Neural progenitor cell (in vitro differentiated cells): ENCODE measurements at regions not wholly inside any gene's neighbourhood (a gene's known extent, or its start where the extent isn't known, plus 50 kb on each side); places are given as distances from the start of the nearest gene placed in this dataset.

Source experiments
- DNase-seq: peaks from one replicate; pipeline ENCODE4 v3.0.0-alpha.2; 2016; ENCODE audit warnings: low spot score
- H2AFZ ChIP-seq: fragments of 200-600 bp; sonication (generic); replicated peaks from 2 replicates; pipeline ENCODE4 v1.6.1; 2016; ENCODE audit warnings: antibody characterized with exemption
- H3F3A ChIP-seq: fragments of 200-600 bp; sonication (generic); 2 replicates; pipeline ENCODE4 v1.6.1; 2016; ENCODE audit warnings: antibody characterized with exemption, low read depth
- H3K27ac ChIP-seq: fragments of 200-600 bp; sonication (generic); 2 replicates; pipeline ENCODE4 v1.5.1; 2016; ENCODE audit warnings: mild to moderate bottlenecking
- H3K27me3 ChIP-seq: fragments of 200-600 bp; sonication (generic); 2 replicates; pipeline ENCODE4 v1.6.1; 2016; ENCODE audit warnings: mild to moderate bottlenecking, moderate library complexity
- H3K36me3 ChIP-seq: fragments of 200-600 bp; sonication (generic); 2 replicates; pipeline ENCODE4 v1.5.1; 2016
- H3K4me1 ChIP-seq: fragments of 200-600 bp; sonication (generic); 2 replicates; pipeline ENCODE4 v1.6.1; 2016; ENCODE audit warnings: mixed run types
- H3K4me2 ChIP-seq: fragments of 200-600 bp; sonication (generic); 2 replicates; pipeline ENCODE4 v1.6.1; 2016
- H3K4me3 ChIP-seq: fragments of 200-600 bp; sonication (generic); 2 replicates; pipeline ENCODE4 v1.5.1; 2016
- H3K79me2 ChIP-seq: fragments of 200-600 bp; sonication (generic); 2 replicates; pipeline ENCODE4 v1.6.1; 2016; ENCODE audit warnings: low read depth
- H3K9ac ChIP-seq: fragments of 200-600 bp; sonication (generic); 2 replicates; pipeline ENCODE4 v1.6.1; 2016
- H3K9me3 ChIP-seq: fragments of 200-600 bp; sonication (generic); 2 replicates; pipeline ENCODE4 v1.5.1; 2016; ENCODE audit warnings: low read depth
- H4K20me1 ChIP-seq: fragments of 200-600 bp; sonication (generic); 2 replicates; pipeline ENCODE4 v1.6.1; 2016; ENCODE audit warnings: low read depth
- H3K27ac Mint-ChIP-seq: 3 replicates; pipeline ENCODE4 v1.8.0; 2021; ENCODE audit warnings: mixed read lengths
- H3K27me3 Mint-ChIP-seq: 2 replicates; pipeline ENCODE4 v1.8.0; 2022; ENCODE audit warnings: low read depth, mild to moderate bottlenecking, inconsistent platforms, moderate library complexity, mixed read lengths; ENCODE audit not compliant: insufficient read depth
- H3K36me3 Mint-ChIP-seq: 3 replicates; pipeline ENCODE4 v1.8.0; 2021; ENCODE audit warnings: mixed read lengths
- H3K4me1 Mint-ChIP-seq: 3 replicates; pipeline ENCODE4 v1.8.0; 2021; ENCODE audit warnings: mixed read lengths
- H3K4me3 Mint-ChIP-seq: 3 replicates; pipeline ENCODE4 v1.8.0; 2021; ENCODE audit warnings: mild to moderate bottlenecking, moderate library complexity, mixed read lengths
- H3K9me3 Mint-ChIP-seq: 3 replicates; pipeline ENCODE4 v1.8.0; 2020; ENCODE audit warnings: mixed read lengths
- CTCF ChIP-seq: fragments of 200-600 bp; sonication (generic); IDR thresholded peaks from 2 replicates; pipeline ENCODE4 v1.5.1; 2017; ENCODE audit warnings: antibody characterized with exemption, mild to moderate bottlenecking
- EZH2 ChIP-seq: fragments of 200-600 bp; sonication (generic); IDR thresholded peaks from 2 replicates; pipeline ENCODE4 v1.6.1; 2017; ENCODE audit warnings: antibody characterized with exemption, mild to moderate bottlenecking, moderate library complexity
- EZH2phosphoT487 ChIP-seq: fragments of 200-600 bp; sonication (generic); IDR thresholded peaks from 2 replicates; pipeline ENCODE4 v1.6.1; 2017; ENCODE audit warnings: antibody characterized with exemption

GRCh38 chr2:235358981-235359471, 134.8 kb upstream of the AGAP1 start:
- Histone ChIP-seq H3K9me3 (no peaks in the 10 kb centered on the region), H3K36me3 (no peaks in the 10 kb centered on the region), H3K4me1 (no peaks in the 10 kb centered on the region), H3K4me2 (no peak overlapping the region), H3K27me3 (no peaks in the 10 kb centered on the region), H3F3A (no peaks in the 10 kb centered on the region), H3K4me3 (no peak overlapping the region), H3K27ac (no peak overlapping the region), H3K79me2 (no peaks in the 10 kb centered on the region), H3K9ac (no peak overlapping the region), H2AFZ (no peak overlapping the region), H4K20me1 (no peaks in the 10 kb centered on the region)
- Mint-ChIP-seq H3K36me3 (no peaks in the 10 kb centered on the region), H3K9me3 (no peaks in the 10 kb centered on the region), H3K4me1 (peaks cover 4% of the 10 kb centered on the region), H3K27ac (peak overlapping the region; percentile 1), H3K4me3 (no peak overlapping the region), H3K27me3 (peaks cover 4% of the 10 kb centered on the region)
- no peak for DNase-seq
- TF ChIP-seq EZH2 (no peak), EZH2phosphoT487 (no peak), CTCF (no peak)

GRCh38 chr2:235360446-235360845, 133.4 kb upstream of the AGAP1 start:
- Mint-ChIP-seq H3K27ac (no peak overlapping the region), H3K36me3 (no peaks in the 10 kb centered on the region), H3K27me3 (peaks cover 4% of the 10 kb centered on the region), H3K4me3 (no peak overlapping the region), H3K9me3 (no peaks in the 10 kb centered on the region), H3K4me1 (peaks cover 6% of the 10 kb centered on the region)
- Histone ChIP-seq H3K27me3 (no peaks in the 10 kb centered on the region), H3F3A (no peaks in the 10 kb centered on the region), H3K4me2 (no peak overlapping the region), H3K27ac (no peak overlapping the region), H3K79me2 (no peaks in the 10 kb centered on the region), H4K20me1 (no peaks in the 10 kb centered on the region), H2AFZ (no peak overlapping the region), H3K4me3 (no peak overlapping the region), H3K4me1 (no peaks in the 10 kb centered on the region), H3K36me3 (no peaks in the 10 kb centered on the region), H3K9me3 (no peaks in the 10 kb centered on the region), H3K9ac (no peak overlapping the region)
- TF ChIP-seq EZH2phosphoT487 (no peak), EZH2 (no peak), CTCF (no peak)
- no peak for DNase-seq

- H3K9ac ChIP-seq: no peak overlapping the region
- H4K20me1 ChIP-seq: no peaks in the 10 kb centered on the region
- no peak overlapping the region for H2AFZ ChIP-seq
- Mint-ChIP-seq H3K27me3 (peaks cover 13% of the 10 kb centered on the region), H3K9me3 (no peaks in the 10 kb centered on the region), H3K27ac (no peak overlapping the region), H3K4me1 (peaks cover 13% of the 10 kb centered on the region), H3K4me3 (no peak overlapping the region), H3K36me3 (no peaks in the 10 kb centered on the region)
- no peak for DNase-seq
- H3K4me1 ChIP-seq: no peaks in the 10 kb centered on the region
- no peaks in the 10 kb centered on the region for H3K9me3 ChIP-seq
- no peaks in the 10 kb centered on the region for H3K79me2 ChIP-seq
- H3K4me3 ChIP-seq: no peak overlapping the region
- H3K27me3 ChIP-seq: no peaks in the 10 kb centered on the region
- H3F3A ChIP-seq: no peaks in the 10 kb centered on the region
- H3K4me2 ChIP-seq: no peak overlapping the region
- TF ChIP-seq EZH2phosphoT487 (no peak), EZH2 (no peak), CTCF (no peak)
- no peak overlapping the region for H3K27ac ChIP-seq
- H3K36me3 ChIP-seq: no peaks in the 10 kb centered on the region
Measured at GRCh38 chr2:235365743-235366142, 128.1 kb upstream of the AGAP1 start.

GRCh38 chr2:235366390-235366789, 127.5 kb upstream of the AGAP1 start:
- Mint-ChIP-seq H3K9me3 (no peaks in the 10 kb centered on the region), H3K4me1 (peaks cover 8% of the 10 kb centered on the region), H3K36me3 (no peaks in the 10 kb centered on the region), H3K27ac (peak overlapping the region; percentile 43), H3K4me3 (no peak overlapping the region), H3K27me3 (peaks cover 15% of the 10 kb centered on the region)
- H3K27me3 ChIP-seq: no peaks in the 10 kb centered on the region
- H2AFZ ChIP-seq: no peak overlapping the region
- H3K79me2 ChIP-seq: no peaks in the 10 kb centered on the region
- H3K36me3 ChIP-seq: no peaks in the 10 kb centered on the region
- H3K9ac ChIP-seq: no peak overlapping the region
- H3K4me3 ChIP-seq: no peak overlapping the region
- H3K9me3 ChIP-seq: no peaks in the 10 kb centered on the region
- no peak for DNase-seq
- H3K4me2 ChIP-seq: no peak overlapping the region
- H3K4me1 ChIP-seq: no peaks in the 10 kb centered on the region
- TF ChIP-seq CTCF: no peak
- TF ChIP-seq EZH2phosphoT487: no peak
- TF ChIP-seq EZH2: no peak
- H4K20me1 ChIP-seq: no peaks in the 10 kb centered on the region
- no peak overlapping the region for H3K27ac ChIP-seq
- no peaks in the 10 kb centered on the region for H3F3A ChIP-seq
